GM12891 (cell line): ENCODE measurements at regions not wholly inside any gene's neighbourhood (a gene's known extent, or its start where the extent isn't known, plus 50 kb on each side); places are given as distances from the start of the nearest gene placed in this dataset.

ENCODE experiments used
- DNase-seq: peaks from one replicate; pipeline ENCODE4 v3.0.0; 2011; ENCODE audit warnings: low spot score; ENCODE audit not compliant: insufficient read length
- FAIRE-seq: peaks from 2 replicates; lab custom pipeline; 2011; peaks lifted over from hg19 to GRCh38; lab: Jason Lieb, UNC
- PAX5 ChIP-seq: IDR thresholded peaks from 2 replicates; pipeline ENCODE4 v1.6.1; 2011; ENCODE audit warnings: low read length, moderate library complexity, mild to moderate bottlenecking; ENCODE audit not compliant: insufficient read depth, severe bottlenecking
- POLR2A ChIP-seq: IDR thresholded peaks from 2 replicates; pipeline ENCODE4 v1.6.1; 2011; ENCODE audit warnings: low read depth, low read length, control low read depth
- POLR2AphosphoS5 ChIP-seq: IDR thresholded peaks from 2 replicates; pipeline ENCODE4 v1.6.1; 2011; ENCODE audit warnings: low read depth, low read length, control low read depth
- POU2F2 ChIP-seq: IDR thresholded peaks from 2 replicates; pipeline ENCODE4 v1.6.1; 2011; ENCODE audit warnings: low read depth, mild to moderate bottlenecking, control low read depth, low read length, moderate library complexity
- SPI1 ChIP-seq: IDR thresholded peaks from 2 replicates; pipeline ENCODE4 v1.6.1; 2011; ENCODE audit warnings: low read depth, low read length, control low read depth
- TAF1 ChIP-seq: IDR thresholded peaks from 2 replicates; pipeline ENCODE4 v1.6.1; 2011; ENCODE audit warnings: low read depth, low read length, control low read depth

GRCh38 chr18:38262661-38263060, 697.1 kb upstream of the CELF4 start:
- no peak for DNase-seq
- FAIRE-seq: no peak
- TF ChIP-seq POLR2A: no peak
- TF ChIP-seq TAF1: no peak
- no peak for TF ChIP-seq POLR2AphosphoS5
- no peak for TF ChIP-seq POU2F2
- no peak for TF ChIP-seq PAX5
- no peak for TF ChIP-seq SPI1

DNA sequence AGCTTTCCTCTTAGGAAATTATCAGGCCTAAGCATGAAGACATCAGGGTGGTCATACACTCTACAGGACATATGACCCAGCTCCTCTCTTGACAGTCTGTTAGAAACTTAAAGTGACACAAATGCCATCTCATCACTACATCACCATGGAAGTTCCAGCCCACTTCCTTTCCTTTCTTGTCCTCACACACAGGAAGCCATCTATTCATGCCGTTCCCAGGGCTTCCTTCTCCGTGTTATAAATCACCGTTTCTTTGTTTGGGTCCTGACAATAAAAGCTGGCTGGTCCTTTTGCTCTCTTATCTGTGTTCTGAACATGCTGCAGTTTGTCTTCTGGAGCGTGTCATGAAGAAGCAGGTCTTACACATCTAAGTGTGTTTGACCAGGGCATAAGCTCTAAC, 692.1 kb upstream of the CELF4 start:
- FAIRE-seq: no peak
- no peak for TF ChIP-seq POLR2AphosphoS5
- TF ChIP-seq PAX5: no peak
- no peak for TF ChIP-seq SPI1
- TF ChIP-seq POU2F2: no peak
- TF ChIP-seq POLR2A: no peak
- TF ChIP-seq TAF1: no peak
- no peak for DNase-seq

DNA sequence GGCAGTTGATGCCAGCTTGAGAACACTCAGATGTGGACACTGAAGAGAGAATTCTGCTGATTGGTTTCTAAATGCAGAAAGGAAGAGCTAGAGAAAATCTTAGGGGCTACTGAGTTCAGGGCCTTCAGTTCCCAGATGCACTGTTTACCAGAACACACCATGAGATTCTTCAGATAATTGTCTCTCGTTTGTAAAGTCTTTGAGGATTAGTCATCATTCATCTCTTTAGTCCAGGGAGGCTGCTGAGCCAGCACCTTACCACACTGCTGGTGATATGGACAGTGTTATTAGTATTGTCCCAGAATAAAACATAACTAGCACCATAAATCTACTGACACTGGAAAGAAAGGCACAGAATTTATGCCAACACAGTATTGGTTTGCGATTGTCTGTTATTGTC, 690.8 kb upstream of the CELF4 start:
- FAIRE-seq (no peak), DNase-seq (no peak)
- TF ChIP-seq TAF1 (no peak), PAX5 (no peak), SPI1 (no peak), POLR2AphosphoS5 (no peak), POLR2A (no peak), POU2F2 (no peak)

DNA sequence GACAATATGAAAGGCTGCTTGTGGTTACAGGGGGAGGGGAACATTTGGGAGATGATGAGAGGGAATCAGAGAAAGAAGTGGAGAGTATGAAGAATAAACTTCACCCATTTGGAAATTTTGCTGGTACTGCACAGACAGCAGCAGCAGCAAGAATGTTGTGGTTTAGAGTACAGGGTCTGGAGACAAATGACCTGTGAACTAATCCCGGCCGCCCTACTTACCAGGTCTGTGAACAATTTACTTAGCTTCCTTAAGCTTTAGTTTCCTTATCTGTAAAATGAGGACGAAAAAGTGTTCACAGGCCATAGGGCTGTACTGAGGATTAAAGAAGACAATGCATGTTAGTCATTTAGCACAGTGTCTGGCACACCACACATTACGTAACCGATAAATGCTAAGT, 685.4 kb upstream of the CELF4 start:
- no peak for TF ChIP-seq TAF1
- no peak for TF ChIP-seq PAX5
- TF ChIP-seq SPI1: no peak
- FAIRE-seq (no peak), DNase-seq (no peak)

- no peak for DNase-seq
- FAIRE-seq: no peak
- no peak for TF ChIP-seq POU2F2
- TF ChIP-seq TAF1: no peak
- TF ChIP-seq POLR2AphosphoS5: no peak
- no peak for TF ChIP-seq POLR2A
- no peak for TF ChIP-seq SPI1
- TF ChIP-seq PAX5: no peak
These were observed 678.9 kb upstream of the CELF4 start for GRCh38 chr18:38244480-38244879.

- no peak for FAIRE-seq
- TF ChIP-seq POU2F2 (no peak), POLR2AphosphoS5 (no peak), POLR2A (no peak), PAX5 (no peak), TAF1 (no peak), SPI1 (no peak)
- DNase-seq: no peak
These were observed 677.7 kb upstream of the CELF4 start for GRCh38 chr18:38243291-38243690.

- DNase-seq: no peak
- no peak for FAIRE-seq
- TF ChIP-seq PAX5: no peak
These were observed 676.1 kb upstream of the CELF4 start for GRCh38 chr18:38241736-38242135.

DNA sequence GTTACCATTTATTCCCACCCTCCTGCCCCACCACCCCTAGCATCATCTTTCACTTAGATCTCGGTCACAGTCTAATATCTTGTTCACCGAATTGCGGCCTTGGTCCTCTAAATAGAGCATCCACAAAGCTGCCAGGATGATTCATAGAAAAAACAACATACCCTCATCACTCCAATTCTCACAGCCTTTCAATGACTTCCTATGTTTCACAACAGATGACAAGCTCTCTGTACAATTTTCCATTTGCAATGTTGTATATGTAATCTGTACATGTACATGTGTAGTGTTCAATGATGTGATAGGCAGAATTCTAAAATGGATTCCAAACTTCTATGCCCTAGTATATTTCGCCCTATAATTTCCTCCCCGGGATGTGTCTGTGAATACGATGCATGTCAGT, 675.6 kb upstream of the CELF4 start:
- TF ChIP-seq POLR2A (no peak), POLR2AphosphoS5 (no peak), SPI1 (no peak), PAX5 (no peak), POU2F2 (no peak)
- no peak for FAIRE-seq
- DNase-seq: no peak

DNA sequence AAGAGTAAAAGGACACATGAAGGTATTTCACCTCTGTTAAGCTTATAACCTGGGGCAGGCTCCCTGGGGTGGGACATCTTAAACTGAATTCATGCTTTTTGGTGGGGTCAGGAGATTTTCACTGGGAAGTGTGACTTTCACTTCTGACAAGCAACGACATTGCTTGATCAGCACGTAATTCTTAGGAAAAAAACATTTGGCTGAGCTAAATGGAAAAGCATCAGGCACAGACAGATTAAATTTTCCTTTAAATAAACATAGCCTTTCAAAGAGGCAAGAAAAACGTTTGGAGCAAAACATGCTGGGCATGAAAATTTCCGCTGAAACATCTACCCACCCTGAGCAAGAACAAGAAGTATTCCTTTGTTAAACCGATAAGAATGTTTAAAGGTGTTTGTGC, 674.0 kb upstream of the CELF4 start:
- FAIRE-seq (no peak), DNase-seq (no peak)
- TF ChIP-seq PAX5 (no peak), POU2F2 (no peak), SPI1 (no peak), POLR2A (no peak), TAF1 (no peak), POLR2AphosphoS5 (no peak)

DNA sequence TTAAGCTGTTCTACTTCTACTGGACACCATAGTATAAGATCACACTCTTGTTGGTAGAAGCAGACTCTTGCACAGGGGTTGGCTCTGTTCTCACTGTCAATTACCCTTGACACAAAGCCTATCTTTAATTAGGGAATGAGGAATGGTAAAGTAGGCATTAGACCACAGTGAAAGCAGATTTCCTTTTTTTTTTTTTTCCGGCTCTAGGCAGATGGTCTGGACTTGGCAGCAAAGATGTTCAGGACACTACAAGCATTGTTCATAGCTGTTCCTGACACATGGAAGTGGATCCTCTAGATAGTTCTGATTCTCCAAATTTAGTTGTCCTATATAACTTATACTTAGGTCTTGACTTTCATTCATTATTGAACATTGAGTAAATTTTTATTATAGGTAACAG, 672.2 kb upstream of the CELF4 start:
- no peak for DNase-seq
- no peak for FAIRE-seq
- no peak for TF ChIP-seq TAF1
- no peak for TF ChIP-seq SPI1
- TF ChIP-seq PAX5: no peak
- no peak for TF ChIP-seq POU2F2
- TF ChIP-seq POLR2A: no peak
- TF ChIP-seq POLR2AphosphoS5: no peak
